ENCODE measurements at regions not wholly inside any gene's neighbourhood (a gene's known extent, or its start where the extent isn't known, plus 50 kb on each side); places are given as distances from the start of the nearest gene placed in this dataset.
"Not testable (repeated sequence)": the region's sequence is repeated elsewhere in the genome, so short reads cannot be mapped to it uniquely, and the experiment has no call there.

DNA sequence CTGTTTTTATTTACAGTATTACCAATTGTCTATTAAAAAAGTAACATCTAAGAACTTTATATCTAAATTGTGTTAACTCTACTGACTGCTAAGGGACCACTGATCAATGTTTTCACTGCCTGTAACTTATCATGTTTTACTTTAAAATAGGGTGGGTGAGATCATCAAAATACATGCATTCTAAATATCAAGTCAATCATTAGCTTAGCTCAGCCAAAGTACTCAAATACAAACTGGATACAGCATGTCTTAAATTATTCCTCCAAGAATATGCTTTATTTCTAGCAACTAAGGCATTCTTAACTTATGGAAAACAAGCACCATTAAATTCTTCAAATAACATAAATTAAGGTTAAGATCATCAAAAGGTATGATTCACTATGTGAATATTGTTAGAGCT, 638.7 kb upstream of the RGS18 start:
- DNase-seq: no peak

GRCh38 chr1:191520345-191520744, 637.9 kb upstream of the RGS18 start:
- DNase-seq: no peak

DNA sequence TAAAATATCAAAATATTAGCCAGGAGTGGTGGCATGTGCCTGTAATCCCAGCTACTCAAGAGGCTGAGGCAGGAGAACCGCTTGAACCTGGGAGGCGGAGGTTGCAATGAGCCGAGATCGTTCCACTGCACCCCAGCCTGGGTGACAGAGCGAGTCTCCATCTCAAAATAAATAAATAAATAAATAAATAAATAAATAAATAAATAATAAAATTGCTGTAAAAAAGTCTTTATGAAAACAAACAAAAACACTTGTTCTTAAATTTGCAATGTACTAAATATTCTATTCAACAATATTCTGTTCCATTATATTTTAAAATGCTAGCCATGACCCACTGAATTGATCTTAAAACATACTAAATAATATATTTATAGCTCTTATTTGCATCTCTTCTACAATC, 632.3 kb upstream of the RGS18 start:
- not testable (repeated sequence) for DNase-seq

DNA sequence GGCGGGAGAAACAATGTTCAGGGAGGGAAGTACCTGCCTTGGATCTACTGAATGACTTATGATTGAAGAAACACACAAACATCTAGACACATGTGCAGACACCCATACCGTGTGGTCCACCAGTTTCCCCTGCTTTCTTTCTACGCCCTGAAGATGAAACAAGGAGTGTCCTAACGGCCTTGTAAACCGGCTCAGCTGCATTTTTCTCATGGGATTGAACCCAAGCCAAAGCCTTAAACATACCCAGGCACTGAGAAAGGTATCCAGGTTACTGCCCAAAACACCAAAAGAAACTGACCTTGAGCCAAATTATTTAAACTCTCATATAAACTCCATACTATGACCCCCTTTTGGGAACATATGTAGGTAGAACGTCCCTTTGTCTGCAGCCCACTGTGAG, 630.0 kb upstream of the RGS18 start:
- DNase-seq: no peak

DNA sequence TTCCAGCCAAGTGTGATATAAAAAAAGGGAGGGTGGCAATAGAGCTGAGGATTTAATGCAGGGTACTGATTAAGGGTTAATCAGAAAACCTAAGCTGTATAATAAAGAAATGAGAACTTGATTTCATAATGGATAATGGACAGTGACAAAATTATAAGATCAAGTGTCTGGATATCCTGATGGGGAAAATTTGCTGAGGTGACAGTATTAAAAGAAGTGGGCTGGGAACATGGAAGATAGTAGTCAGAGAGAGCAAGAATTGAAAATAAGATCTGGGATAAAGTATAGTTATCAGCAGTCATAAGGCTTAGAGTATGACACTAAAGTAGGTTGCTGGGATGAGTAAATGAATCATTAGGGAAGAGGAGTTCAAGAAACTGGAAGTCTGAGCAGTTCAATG, 627.3 kb upstream of the RGS18 start:
- no peak for DNase-seq

GRCh38 chr1:191533254-191533653, 625.0 kb upstream of the RGS18 start:
- DNase-seq: no peak

DNA sequence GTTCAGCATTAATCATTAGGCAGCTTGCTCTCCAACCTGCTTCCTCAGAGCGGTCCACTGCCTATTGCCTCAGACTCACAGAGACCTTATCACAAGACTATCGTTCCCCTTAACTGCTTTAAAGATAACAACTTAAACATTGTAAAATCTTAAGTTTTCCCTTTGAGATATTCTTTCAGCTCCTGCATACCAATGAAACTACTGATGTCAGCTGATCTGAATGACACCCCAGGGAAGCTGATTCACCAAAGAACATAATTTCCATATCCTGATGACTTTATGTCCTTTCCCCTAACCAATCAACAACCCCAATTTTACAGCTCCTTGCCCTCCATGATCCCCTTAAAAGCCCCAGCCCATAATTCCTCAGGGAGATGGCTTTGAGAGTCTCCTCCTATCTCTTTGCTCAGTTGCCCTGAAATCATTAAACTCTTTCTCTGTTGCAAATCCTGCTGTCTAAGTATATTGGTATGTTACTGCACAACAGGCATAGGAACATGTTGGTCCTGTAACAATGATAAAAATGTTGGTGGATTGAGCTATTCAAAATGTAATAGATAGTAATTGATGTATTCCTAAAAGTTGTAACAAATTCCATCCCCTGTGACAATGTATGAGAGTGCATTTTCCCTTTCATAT, 621.4 kb upstream of the RGS18 start:
- no peak for DNase-seq

DNA sequence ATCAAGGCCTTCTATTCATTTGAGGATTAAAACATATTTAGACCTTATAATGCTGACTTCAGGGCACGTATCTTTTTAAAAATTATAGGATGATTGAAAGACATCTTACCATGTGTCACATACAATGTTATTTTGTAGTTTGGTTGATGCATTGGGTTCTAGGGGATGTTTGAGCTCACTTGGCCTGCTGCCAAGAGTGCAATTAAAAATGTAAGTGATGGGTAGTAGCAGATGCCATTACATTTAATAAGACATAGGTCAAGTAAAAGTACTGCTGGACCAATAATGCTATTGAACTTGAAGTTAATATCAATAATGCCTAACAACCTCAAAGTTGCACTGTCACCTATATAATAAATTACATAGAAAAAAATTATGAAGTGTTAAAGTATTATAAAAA, 616.5 kb upstream of the RGS18 start:
- DNase-seq: no peak

GRCh38 chr1:191542444-191542843, 615.8 kb upstream of the RGS18 start:
- no peak for DNase-seq

DNA sequence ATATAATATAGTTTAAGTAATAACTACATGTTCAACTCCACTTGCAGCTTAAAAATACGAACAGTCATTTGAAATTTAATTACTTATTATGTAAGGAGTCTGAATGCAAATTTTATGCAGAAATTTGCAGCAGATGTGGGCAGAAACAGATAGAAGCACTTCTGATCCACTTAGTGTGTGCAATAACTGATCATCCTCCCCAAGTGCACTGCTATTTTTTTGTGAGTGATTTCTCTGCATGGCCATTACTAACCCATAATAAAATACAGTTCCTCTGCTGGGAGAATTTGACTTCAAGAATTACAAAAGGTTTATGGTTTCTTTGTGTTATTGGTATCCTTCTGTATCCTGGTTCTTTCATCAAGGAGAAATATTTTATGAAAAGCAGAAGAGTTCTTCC, 611.5 kb upstream of the RGS18 start:
- DNase-seq: no peak

- no peak for DNase-seq
These were observed 607.2 kb upstream of the RGS18 start for GRCh38 chr1:191551019-191551418.

- no peak for DNase-seq
These were observed 599.9 kb upstream of the RGS18 start for GRCh38 chr1:191558379-191558778.

DNA sequence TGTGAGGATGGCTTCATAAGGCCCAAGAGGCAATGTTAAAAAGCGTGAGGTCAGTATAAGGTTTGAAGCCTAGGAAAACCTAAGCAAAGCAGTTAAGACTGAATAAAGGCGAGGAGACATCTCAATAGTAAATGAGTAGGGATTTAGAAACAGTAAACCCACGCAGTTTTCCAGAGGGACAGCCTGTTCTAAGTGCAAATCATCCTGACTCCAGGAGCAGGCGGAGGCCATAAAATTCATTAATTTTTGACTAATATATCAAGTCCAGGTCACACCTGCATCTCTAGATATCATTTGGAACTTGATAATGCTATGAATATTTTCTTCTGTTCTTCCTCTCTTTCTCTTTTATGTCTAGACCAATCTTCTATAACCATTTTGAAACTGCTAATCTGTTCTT, 597.0 kb upstream of the RGS18 start:
- DNase-seq: no peak

DNA sequence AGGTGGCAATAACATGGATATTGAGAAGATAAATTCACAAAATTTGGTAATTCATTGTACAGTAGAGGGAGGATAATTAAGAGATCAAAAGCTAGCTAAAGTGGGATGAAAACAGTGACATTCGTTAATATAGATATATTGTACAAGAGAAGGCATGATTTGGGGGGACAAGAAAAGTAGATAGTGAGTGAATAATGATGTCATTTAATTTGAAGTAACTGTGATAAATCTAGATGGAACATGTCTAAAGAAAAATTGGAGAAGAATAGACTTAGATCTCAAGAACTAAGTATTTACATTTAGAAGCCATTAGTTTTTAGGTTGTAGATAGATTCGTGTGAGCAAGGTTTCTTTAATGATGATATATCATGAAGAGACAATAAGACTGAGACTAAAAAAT, 594.0 kb upstream of the RGS18 start:
- DNase-seq: no peak

GRCh38 chr1:191572479-191572878, 585.8 kb upstream of the RGS18 start:
- no peak for DNase-seq

DNA sequence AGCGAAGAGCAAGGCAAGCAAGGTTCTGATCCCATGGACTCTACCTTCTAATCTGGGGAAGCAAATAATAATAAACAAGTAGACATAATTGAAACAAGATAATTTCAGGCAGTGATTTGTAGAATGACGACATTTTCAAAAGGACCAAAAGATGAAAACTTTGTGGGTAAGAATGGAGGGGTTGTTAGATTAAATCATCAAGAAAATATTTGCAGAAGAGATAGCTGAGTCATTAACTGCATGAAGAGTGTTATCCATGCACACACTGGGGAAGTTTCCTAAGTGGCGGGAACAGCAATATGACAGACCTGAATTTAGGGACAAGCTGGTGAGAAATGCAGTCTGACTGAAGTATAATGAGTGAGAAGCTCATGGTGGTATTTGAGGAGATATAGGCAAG, 583.1 kb upstream of the RGS18 start:
- no peak for DNase-seq

- no peak for DNase-seq
These were observed 582.5 kb upstream of the RGS18 start for GRCh38 chr1:191575746-191576145.

GRCh38 chr1:191577213-191577612, 581.0 kb upstream of the RGS18 start:
- DNase-seq: no peak

DNA sequence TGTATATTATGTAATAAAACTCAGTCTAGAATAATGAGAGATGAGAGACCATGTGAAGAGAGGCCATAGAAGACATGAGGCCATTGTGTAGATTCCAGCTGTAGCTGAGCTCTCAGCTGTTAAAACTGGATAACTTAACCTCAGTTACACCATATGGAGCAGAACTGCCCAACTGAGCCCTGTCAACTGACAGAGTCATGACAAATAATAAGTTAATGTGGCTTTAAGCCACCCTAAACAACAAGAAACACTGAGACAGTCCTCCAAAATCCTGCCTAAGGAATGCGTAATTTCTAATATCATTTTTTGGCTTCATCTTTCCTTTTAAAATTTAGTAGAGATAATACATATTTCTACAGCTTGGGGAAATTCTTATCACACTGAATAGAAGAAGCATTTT, 580.0 kb upstream of the RGS18 start:
- no peak for DNase-seq

GRCh38 chr1:191579019-191579418, 579.2 kb upstream of the RGS18 start:
- no peak for DNase-seq

DNA sequence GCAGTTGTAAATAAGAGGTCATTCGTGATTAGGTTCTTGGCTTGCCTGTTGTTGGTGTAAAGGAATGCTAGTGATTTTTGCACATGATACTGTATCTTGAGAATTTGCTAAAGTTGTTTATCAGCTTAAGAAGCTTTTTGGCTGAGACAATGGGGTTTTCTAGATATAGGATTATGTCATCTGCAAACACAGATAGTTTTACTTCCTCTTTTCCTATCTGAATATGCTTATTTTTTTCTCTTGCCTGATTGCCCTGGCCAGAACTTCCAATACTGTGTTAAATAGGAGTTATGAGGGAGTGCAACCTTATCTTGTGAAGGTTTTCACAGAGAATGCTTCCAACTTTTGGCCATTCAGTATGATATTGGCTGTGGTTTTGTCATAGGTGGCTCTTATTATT, 576.1 kb upstream of the RGS18 start:
- no peak for DNase-seq

GRCh38 chr1:191585095-191585494, 573.2 kb upstream of the RGS18 start:
- DNase-seq: no peak

GRCh38 chr1:191588905-191589304, 569.4 kb upstream of the RGS18 start:
- DNase-seq: no peak

DNA sequence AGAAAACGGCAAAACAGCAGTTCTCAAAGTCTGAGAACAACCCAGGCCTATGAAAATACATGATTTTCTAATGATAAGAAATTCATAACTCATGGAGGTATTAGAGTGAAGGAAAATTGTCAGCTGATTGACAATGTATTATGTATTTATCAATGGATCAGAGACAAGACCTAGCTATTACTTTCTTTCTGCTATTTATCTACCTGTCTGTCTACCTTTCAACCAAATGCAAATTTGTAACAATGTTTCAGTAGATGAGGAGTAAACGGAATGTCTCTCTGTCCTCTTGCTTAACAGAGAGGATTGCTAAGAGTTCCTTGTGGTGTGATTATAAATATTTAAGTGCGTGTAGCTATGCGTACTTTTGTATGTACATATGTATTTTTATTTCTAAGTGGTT, 568.7 kb upstream of the RGS18 start:
- DNase-seq: no peak

DNA sequence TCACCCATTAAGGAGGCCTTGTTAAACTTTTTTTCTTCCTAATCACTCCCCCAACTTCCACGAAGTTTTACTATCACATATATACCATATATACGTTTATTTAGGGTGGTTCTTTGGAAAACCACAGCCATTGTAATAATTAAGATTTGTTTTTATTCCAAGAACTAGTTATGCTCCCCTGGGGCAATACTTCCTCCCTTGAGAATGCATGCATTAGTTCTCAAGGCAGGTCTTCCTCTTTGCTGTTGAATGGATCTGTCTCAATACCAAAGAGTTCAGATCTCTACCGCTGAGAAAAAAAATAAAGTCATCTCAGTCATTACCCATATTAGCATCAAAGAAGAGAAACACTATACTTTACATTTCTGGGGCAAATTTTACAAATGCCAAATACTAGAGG, 567.7 kb upstream of the RGS18 start:
- no peak for DNase-seq

GRCh38 chr1:191592039-191592438, 566.2 kb upstream of the RGS18 start:
- no peak for DNase-seq

Measured in NCI-H2081 (cell line).